GM12873 (cell line): ENCODE measurements at regions not wholly inside any gene's neighbourhood (a gene's known extent, or its start where the extent isn't known, plus 50 kb on each side); places are given as distances from the start of the nearest gene placed in this dataset.

Experiments used
- TF ChIP-seq, protein P1 (sequence below): IDR thresholded peaks from 2 replicates; pipeline ENCODE4 v1.5.1; 2012; ENCODE audit warnings: low read depth, mild to moderate bottlenecking, moderate library complexity, low read length, control low read depth; ENCODE audit not compliant: insufficient read depth; ENCODE audit errors: missing control alignments

DNA sequence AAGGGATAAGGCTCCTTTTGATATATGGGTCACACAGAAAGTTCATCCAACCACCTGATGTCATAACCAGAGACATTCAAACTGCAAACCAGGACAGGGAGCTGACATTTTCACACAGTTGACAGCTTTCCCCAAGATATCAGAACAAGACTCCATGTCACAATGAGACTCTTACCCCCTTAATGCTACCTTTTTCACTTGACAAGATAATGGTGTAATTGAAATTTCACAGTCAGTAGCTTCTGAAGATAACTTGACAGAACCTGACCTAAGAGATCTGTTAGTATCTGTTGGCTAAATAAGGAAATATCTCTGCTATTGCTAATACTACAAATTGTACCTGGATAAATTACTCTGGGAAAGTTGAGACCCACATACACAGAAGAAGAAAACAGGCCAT lies 187.3 kb downstream of the C12orf50 start:
- TF ChIP-seq, protein P1, sequence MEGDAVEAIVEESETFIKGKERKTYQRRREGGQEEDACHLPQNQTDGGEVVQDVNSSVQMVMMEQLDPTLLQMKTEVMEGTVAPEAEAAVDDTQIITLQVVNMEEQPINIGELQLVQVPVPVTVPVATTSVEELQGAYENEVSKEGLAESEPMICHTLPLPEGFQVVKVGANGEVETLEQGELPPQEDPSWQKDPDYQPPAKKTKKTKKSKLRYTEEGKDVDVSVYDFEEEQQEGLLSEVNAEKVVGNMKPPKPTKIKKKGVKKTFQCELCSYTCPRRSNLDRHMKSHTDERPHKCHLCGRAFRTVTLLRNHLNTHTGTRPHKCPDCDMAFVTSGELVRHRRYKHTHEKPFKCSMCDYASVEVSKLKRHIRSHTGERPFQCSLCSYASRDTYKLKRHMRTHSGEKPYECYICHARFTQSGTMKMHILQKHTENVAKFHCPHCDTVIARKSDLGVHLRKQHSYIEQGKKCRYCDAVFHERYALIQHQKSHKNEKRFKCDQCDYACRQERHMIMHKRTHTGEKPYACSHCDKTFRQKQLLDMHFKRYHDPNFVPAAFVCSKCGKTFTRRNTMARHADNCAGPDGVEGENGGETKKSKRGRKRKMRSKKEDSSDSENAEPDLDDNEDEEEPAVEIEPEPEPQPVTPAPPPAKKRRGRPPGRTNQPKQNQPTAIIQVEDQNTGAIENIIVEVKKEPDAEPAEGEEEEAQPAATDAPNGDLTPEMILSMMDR: no peak

DNA sequence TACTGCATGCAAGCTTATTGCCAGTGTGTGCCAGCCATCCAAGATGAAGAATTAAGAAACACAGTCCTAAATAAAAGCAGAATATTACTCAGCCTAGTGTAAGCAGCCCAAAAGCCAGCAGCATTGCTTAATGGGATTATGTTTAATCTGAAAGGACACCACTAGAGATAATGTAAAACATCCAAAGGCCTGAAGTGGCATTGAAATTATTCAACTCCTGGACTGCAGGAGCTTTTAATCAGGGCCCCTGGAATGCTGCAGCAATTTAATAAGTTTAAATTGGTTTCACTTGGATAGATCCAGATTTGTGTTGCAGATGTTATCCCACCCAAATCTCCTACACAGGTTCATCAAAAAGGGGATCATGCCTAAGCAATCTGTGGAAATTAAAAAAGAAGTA lies 193.0 kb downstream of the C12orf50 start:
- TF ChIP-seq, protein P1: no peak

DNA sequence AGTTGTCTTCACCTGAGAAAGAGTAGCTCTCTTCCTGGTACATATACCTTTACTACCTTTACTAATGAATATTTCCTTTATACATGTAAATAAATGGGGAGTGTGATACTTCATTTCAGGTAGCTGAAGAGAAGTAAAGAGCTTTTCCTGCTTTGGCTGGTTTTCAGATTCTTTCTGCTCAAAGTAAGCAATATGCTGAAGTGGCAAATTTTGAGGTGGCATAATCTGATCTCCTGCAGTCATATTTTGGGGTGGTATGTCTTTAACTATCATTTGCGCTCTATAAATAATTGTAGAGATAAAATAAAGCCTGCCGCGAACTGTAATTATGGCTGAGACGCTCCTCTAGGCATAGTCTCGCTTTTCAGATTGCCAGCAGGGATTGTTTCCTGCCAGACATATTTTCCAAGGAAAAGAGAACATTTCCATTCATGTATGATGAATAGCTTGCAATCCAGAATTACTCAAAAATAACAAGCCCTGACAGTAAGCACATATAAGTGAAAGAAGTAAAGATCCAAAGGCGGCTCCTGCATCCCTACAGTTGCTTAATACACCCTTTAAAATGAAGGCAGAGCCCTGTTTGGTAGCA lies 200.7 kb downstream of the C12orf50 start:
- TF ChIP-seq, protein P1: no peak

DNA sequence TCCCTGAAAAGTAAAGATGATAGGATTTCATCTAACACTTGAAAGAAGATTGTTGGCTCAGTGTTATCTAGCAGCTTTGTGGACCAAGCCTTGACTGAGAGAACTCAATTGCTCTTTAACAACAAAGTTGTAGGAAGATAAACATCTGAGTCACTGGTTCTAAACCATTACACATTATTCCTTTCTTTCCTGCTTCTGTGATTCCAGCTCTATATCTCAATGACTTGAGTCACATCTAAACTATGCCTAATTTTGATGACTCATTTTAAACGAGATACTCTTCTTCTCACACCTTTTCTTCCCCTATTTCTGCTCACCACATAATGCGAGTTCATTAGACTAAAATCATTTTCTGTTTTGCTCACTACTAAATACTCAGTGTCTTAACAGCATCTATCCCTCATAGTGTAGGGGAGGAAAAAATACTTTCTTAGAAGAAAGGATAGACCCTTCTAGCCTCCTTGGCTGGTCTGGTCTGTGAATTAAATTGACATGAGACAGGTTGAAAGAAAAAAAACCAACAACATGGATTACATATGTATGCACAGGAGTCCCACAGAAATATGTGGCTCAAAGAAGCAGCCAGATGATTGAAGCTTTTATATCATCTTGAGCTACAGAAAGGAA lies 201.4 kb downstream of the C12orf50 start:
- TF ChIP-seq, protein P1: no peak

DNA sequence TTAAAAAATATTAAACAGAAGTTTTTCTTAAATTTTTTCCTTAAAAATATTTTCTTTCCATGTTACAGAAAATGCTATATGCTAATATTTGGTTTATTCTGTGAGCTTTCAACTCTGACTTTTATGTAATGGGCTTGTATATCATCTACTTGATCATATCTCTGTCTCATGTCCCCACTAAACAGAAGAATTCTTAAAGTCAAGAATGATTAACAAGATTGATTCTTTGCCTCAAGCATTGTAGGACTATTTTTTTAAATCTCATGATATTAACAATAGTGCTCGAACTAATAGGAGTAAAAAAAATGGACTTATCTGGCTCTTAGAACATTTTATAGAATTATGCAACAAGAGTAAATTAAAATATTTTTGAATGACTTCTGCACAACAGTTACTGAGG lies 206.3 kb downstream of the C12orf50 start:
- TF ChIP-seq, protein P1: no peak

DNA sequence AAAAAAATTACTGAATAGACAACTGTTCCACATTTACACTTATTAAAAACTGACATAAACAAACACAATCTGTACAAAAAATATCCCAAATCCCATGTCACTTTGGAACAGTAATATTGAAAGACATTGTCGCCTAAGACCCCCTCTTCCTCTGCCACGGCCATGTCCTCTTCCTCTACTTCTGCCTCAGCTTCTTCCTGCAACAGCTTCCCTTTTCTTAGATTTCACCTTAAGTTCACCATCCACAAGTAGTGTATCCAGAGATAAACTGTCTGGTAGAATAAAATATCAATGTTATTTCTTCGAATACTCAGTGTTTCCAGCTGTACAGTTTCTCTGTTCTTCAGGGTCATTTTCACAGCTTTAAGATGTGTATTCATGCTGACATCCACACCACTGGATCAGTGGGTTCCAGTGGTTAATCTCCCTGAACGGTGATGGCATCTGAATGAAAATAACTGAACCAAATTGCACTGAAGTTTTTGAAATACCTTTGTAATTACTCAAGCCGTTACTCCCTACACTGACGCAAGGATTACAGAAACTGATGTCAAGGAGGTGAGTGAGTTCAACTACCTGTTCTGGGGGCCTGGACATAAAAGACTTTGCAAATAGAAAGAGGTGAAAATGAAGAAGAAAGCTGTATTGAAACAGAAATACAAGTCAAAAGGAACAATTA lies 208.5 kb downstream of the C12orf50 start:
- TF ChIP-seq, protein P1: no peak

DNA sequence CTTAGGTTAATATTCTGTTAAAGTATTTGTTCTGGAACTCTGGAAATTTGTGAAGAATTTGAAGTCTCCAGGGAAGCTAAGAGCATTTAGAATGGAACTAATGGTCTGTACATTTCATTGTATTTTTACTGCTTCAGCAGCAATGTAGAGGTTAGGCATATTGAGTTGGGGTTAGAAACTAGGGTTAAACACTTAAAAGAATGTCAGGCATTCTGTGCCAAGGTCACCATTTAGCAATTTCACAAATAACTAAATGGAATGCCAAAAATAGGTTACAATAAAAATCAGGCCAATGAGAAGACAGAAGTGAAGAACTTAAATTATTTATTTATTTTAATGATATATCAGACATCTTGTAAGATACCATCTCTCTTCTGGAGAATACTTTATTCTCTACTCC lies 210.8 kb downstream of the C12orf50 start:
- TF ChIP-seq, protein P1: no peak
